ENCODE measurements at regions not wholly inside any gene's neighbourhood (a gene's known extent, or its start where the extent isn't known, plus 50 kb on each side); places are given as distances from the start of the nearest gene placed in this dataset.
"Not testable (repeated sequence)": the region's sequence is repeated elsewhere in the genome, so short reads cannot be mapped to it uniquely, and the experiment has no call there.

GRCh38 chr6:126716032-126716431 is 376.1 kb downstream of the CENPW start:
- H3K4me3 Mint-ChIP-seq: no peak overlapping the region
- no peaks in the 10 kb centered on the region for H3K36me3 Mint-ChIP-seq
- H3K27me3 Mint-ChIP-seq: no peaks in the 10 kb centered on the region
- H3K9me3 Mint-ChIP-seq (ENCODE audit: low read depth): no peaks in the 10 kb centered on the region
- H3K27ac Mint-ChIP-seq: no peak overlapping the region
- no peaks in the 10 kb centered on the region for H3K4me1 Mint-ChIP-seq (ENCODE audit: low read depth)

- Mint-ChIP-seq H3K27ac (no peak overlapping the region), H3K4me3 (no peak overlapping the region), H3K4me1 (ENCODE audit: low read depth) (no peaks in the 10 kb centered on the region), H3K9me3 (ENCODE audit: low read depth) (no peaks in the 10 kb centered on the region), H3K36me3 (no peaks in the 10 kb centered on the region), H3K27me3 (no peaks in the 10 kb centered on the region)
These were observed 377.1 kb downstream of the CENPW start for GRCh38 chr6:126716826-126717509.

- Mint-ChIP-seq H3K36me3 (no peaks in the 10 kb centered on the region), H3K27me3 (no peaks in the 10 kb centered on the region), H3K9me3 (ENCODE audit: low read depth) (no peaks in the 10 kb centered on the region), H3K4me3 (no peak overlapping the region), H3K27ac (no peak overlapping the region), H3K4me1 (ENCODE audit: low read depth) (no peaks in the 10 kb centered on the region)
These were observed 378.8 kb downstream of the CENPW start for GRCh38 chr6:126718600-126719327.

- H3K4me3 Mint-ChIP-seq: no peak overlapping the region
- H3K4me1 Mint-ChIP-seq (ENCODE audit: low read depth): no peaks in the 10 kb centered on the region
- H3K9me3 Mint-ChIP-seq (ENCODE audit: low read depth): no peaks in the 10 kb centered on the region
- H3K36me3 Mint-ChIP-seq: no peaks in the 10 kb centered on the region
- no peak overlapping the region for H3K27ac Mint-ChIP-seq
- H3K27me3 Mint-ChIP-seq: peaks cover 4% of the 10 kb centered on the region
These were observed 380.4 kb downstream of the CENPW start for GRCh38 chr6:126720304-126720703.

- peaks cover 2% of the 10 kb centered on the region for H3K36me3 Mint-ChIP-seq
- peaks cover 4% of the 10 kb centered on the region for H3K27me3 Mint-ChIP-seq
- no peak overlapping the region for H3K27ac Mint-ChIP-seq
- no peaks in the 10 kb centered on the region for H3K4me1 Mint-ChIP-seq (ENCODE audit: low read depth)
- no peak overlapping the region for H3K4me3 Mint-ChIP-seq
- H3K9me3 Mint-ChIP-seq (ENCODE audit: low read depth): peaks cover 3% of the 10 kb centered on the region
These were observed 381.8 kb downstream of the CENPW start for GRCh38 chr6:126721581-126722160.

- H3K4me3 Mint-ChIP-seq: no peak overlapping the region
- H3K4me1 Mint-ChIP-seq (ENCODE audit: low read depth): no peaks in the 10 kb centered on the region
- H3K27me3 Mint-ChIP-seq: peaks cover 4% of the 10 kb centered on the region
- no peak overlapping the region for H3K27ac Mint-ChIP-seq
- peaks cover 5% of the 10 kb centered on the region for H3K9me3 Mint-ChIP-seq (ENCODE audit: low read depth)
- H3K36me3 Mint-ChIP-seq: peaks cover 2% of the 10 kb centered on the region
These were observed 382.5 kb downstream of the CENPW start for GRCh38 chr6:126722411-126722810.

- H3K27ac Mint-ChIP-seq: no peak overlapping the region
- H3K27me3 Mint-ChIP-seq: peaks cover 4% of the 10 kb centered on the region
- no peak overlapping the region for H3K4me3 Mint-ChIP-seq
- H3K9me3 Mint-ChIP-seq (ENCODE audit: low read depth): peaks cover 6% of the 10 kb centered on the region
- H3K36me3 Mint-ChIP-seq: peaks cover 2% of the 10 kb centered on the region
- H3K4me1 Mint-ChIP-seq (ENCODE audit: low read depth): no peaks in the 10 kb centered on the region
These were observed 383.7 kb downstream of the CENPW start for GRCh38 chr6:126723541-126724170.

- Mint-ChIP-seq H3K4me3 (no peak overlapping the region), H3K27me3 (peaks cover 4% of the 10 kb centered on the region), H3K9me3 (ENCODE audit: low read depth) (peaks cover 6% of the 10 kb centered on the region), H3K27ac (no peak overlapping the region), H3K36me3 (peaks cover 2% of the 10 kb centered on the region), H3K4me1 (ENCODE audit: low read depth) (no peaks in the 10 kb centered on the region)
These were observed 384.9 kb downstream of the CENPW start for GRCh38 chr6:126724821-126725220.

GRCh38 chr6:126726454-126726853 is 386.5 kb downstream of the CENPW start:
- not testable (repeated sequence) for H3K9me3 Mint-ChIP-seq (ENCODE audit: low read depth); H3K36me3 Mint-ChIP-seq; H3K4me3 Mint-ChIP-seq; H3K4me1 Mint-ChIP-seq (ENCODE audit: low read depth); H3K27me3 Mint-ChIP-seq; H3K27ac Mint-ChIP-seq

GRCh38 chr6:126738146-126738545 is 380.3 kb upstream of the RSPO3 start:
- no peaks in the 10 kb centered on the region for H3K27me3 Mint-ChIP-seq

GRCh38 chr6:126738641-126739040 is 379.8 kb upstream of the RSPO3 start:
- Mint-ChIP-seq H3K36me3 (no peaks in the 10 kb centered on the region), H3K4me3 (no peak overlapping the region), H3K9me3 (ENCODE audit: low read depth) (peaks cover 9% of the 10 kb centered on the region), H3K27ac (no peak overlapping the region), H3K4me1 (ENCODE audit: low read depth) (no peaks in the 10 kb centered on the region), H3K27me3 (no peaks in the 10 kb centered on the region)

More at GRCh38 chr6:126738146-126738545, 380.3 kb upstream of the RSPO3 start:
- no peak overlapping the region for H3K4me3 Mint-ChIP-seq
- peaks cover 9% of the 10 kb centered on the region for H3K9me3 Mint-ChIP-seq (ENCODE audit: low read depth)
- no peak overlapping the region for H3K27ac Mint-ChIP-seq
- no peaks in the 10 kb centered on the region for H3K36me3 Mint-ChIP-seq
- no peaks in the 10 kb centered on the region for H3K4me1 Mint-ChIP-seq (ENCODE audit: low read depth)

- no peaks in the 10 kb centered on the region for H3K9me3 Mint-ChIP-seq (ENCODE audit: low read depth)
- H3K27me3 Mint-ChIP-seq: no peaks in the 10 kb centered on the region
- H3K27ac Mint-ChIP-seq: no peak overlapping the region
- H3K4me1 Mint-ChIP-seq (ENCODE audit: low read depth): no peaks in the 10 kb centered on the region
- H3K36me3 Mint-ChIP-seq: no peaks in the 10 kb centered on the region
- H3K4me3 Mint-ChIP-seq: no peak overlapping the region
These were observed 375.4 kb upstream of the RSPO3 start for GRCh38 chr6:126743076-126743475.

GRCh38 chr6:126747728-126748540 is 370.5 kb upstream of the RSPO3 start:
- Mint-ChIP-seq H3K4me1 (ENCODE audit: low read depth) (no peaks in the 10 kb centered on the region), H3K9me3 (ENCODE audit: low read depth) (peaks cover 7% of the 10 kb centered on the region), H3K4me3 (no peak overlapping the region), H3K36me3 (no peaks in the 10 kb centered on the region), H3K27ac (no peak overlapping the region), H3K27me3 (no peaks in the 10 kb centered on the region)

GRCh38 chr6:126753606-126754005 is 364.9 kb upstream of the RSPO3 start:
- Mint-ChIP-seq H3K36me3 (no peaks in the 10 kb centered on the region), H3K4me3 (no peak overlapping the region), H3K27me3 (no peaks in the 10 kb centered on the region), H3K4me1 (ENCODE audit: low read depth) (no peaks in the 10 kb centered on the region), H3K9me3 (ENCODE audit: low read depth) (peaks cover 10% of the 10 kb centered on the region), H3K27ac (no peak overlapping the region)

Data from activated naive CD8-positive, alpha-beta T cell (primary cell).